Myocyte (in vitro differentiated cells): ENCODE measurements at regions not wholly inside any gene's neighbourhood (a gene's known extent, or its start where the extent isn't known, plus 50 kb on each side); places are given as distances from the start of the nearest gene placed in this dataset.

ENCODE experiments used
- DNase-seq: peaks from one replicate; pipeline ENCODE4 v3.0.0-alpha.2; 2012; ENCODE audit warnings: low read depth

DNA sequence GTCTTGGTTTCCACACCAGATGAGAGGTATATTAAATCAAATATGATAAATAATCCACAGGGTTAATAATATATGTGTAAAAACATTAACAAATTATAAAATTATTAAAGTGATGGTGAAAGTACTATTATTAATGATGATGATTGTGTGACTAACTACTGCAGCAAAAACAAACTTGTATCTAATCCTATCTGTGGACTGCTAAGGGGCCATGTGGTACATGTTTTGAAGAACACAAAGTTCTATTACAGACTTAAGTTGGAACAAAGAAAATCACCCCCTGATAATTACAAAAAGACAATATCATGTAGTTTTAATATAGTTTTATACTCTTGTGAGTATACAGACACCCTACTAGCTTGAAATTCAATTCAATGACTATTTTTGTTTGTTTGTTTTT is 504.2 kb upstream of the NBEA start:
- no peak for DNase-seq

DNA sequence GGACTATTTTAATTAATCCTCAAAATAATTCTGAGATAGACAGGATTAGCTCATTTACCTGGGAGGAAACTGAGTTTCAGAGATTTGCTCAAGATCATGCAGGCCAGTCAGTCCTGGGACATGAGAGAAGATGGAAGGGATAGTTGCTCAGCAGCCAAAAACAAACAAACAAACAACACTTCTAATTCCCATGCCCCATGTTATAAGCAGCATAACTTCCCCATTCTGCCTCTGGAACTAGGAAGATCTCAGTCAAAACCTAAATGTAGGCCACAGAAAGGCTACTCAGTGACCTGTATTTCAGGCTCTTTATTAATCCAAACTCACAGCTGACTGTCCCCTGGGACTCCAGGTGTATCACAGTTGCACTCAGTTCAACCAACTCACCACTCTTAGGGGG is 489.2 kb upstream of the NBEA start:
- DNase-seq: no peak

DNA sequence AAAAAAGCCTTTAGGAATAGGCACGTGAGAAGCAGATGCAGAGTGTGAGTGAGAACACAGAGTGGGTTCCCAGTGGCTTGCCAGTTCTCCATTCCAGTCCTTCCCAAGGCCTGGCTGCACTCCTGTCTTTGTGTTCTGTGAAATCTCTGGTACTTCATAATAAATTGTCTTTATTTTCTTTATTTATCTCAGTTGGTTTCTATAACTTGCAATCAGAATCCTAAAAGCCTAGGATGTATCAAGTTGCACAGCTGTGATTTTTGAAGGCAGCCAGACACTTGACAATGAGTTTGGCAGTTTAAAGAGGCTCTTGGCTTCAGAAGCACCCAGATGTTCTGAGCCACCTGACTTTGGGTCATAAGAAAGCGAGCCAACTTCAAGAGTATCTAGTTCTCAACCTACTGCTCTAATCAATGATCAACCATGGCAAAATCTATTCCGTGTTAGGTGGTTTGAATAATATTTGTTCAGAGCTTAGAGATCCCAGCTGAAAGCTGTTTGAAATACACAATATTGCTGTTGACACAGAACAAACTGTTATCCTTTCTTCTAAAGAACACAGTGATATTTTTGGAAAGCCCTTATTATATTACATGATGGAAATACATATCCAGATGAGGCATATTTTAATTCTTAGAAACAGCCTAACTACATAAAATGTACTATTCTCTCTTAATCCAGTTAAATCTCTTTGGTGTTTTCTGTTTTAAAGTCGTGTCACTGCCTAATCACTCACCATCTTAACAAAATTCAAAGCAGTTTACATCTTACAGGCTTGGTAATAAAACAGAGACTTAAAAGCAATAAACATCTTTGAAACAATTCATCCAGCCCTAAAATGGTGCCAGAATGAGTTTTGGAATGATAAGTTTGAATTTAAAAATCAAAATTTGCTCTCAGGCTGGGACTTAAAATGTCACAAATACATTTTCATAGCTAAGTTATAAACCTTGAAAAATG is 483.0 kb upstream of the NBEA start:
- DNase-seq: peak; percentile 48

DNA sequence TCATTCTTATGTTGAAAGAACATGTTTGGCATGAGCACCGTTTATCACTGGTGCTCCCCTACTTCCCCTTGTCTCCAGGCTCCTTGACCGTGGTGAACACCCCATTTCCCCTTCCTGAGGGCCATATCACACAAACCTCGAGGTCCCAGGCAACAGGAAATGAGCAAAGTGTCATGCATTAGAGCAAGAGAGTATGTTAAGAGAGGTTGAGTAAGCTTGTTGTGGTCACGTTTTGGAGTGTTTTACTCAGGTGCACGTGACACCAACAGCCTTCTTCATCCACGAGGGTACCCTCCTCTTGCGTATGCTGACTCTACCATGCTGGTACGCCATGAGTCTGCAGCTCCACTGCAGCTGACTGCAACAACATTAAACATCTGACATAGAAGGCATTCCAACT is 482.2 kb upstream of the NBEA start:
- DNase-seq: no peak

DNA sequence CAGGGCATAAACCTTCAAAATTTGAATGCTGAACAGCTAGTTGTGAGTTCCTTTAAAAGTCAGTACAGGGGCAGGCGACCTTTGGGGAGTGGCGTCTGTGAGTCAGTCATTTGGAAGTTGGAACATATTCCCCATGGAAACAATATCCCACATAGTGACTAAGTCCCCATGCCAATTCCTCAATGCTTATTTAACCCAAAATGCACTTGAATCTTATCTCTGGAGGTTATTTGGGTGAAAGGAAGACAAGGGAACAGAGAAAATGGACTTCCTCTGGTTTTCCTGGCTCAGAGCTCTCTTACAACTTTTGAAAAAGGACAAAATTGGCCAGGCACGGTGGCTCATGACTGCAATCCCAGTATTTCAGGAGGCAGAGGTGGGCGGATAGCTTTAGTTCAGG is 479.2 kb upstream of the NBEA start:
- DNase-seq: peak; percentile 48

DNA sequence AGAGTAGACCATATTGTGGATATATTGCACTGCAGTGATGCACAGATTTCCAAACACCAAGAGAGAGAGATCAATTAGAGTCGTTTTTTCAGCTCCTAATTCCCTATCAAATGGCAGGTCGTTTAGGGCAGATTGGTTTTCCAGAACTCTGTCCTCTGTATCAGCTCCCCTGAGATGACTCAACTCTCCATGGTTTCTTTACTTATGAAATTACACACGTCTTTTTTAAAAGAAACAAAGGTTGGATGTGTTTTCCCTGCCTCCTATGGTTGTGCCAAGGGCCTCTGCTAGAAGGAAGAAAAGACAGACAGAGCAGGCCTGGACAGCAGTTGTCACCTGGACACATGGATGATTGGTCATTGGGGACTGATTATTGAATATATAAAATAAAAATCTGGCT is 478.1 kb upstream of the NBEA start:
- no peak for DNase-seq

DNA sequence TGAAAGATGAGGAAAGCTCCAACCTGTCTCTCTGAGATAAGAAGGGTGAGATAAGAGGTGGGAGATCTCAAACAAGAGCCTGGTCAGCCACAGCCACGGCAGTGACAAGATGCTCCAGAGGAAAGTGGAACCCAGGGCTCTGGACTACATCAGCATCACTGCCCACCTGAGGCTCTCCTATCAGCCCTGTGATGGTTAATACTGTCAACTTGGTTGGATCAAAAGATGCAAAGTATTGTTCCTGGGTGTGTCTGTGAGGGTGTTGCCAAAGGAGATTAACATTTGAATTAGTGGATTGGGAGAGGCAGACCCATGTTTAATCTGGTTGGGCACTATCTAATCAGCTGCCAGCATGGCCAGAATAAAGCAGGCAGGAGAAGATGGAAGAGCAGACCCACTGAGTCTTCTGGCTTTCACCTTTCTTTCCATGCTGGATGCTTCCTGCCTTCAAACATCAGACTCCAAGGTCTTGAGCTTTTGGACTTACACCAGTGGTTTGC is 476.6 kb upstream of the NBEA start:
- DNase-seq: no peak

DNA sequence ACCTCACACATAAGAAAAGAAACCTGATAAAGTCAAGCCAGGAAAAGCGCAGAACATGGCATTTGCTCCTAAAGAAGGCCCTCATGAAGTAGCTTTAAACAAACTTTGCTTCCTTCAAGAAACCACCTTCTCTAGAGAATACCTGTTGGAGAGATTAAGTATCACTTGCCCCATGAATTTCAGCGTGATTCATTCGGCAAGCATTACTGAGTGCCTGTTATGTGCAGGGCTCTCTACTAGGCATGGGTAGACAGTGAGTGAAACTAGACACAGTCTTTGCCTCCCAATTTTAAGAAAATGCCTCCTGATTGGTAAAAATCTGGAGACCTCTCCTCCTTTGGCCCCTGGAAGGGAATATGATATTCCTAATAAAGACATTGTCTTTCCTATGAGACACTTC is 475.8 kb upstream of the NBEA start:
- DNase-seq: no peak

DNA sequence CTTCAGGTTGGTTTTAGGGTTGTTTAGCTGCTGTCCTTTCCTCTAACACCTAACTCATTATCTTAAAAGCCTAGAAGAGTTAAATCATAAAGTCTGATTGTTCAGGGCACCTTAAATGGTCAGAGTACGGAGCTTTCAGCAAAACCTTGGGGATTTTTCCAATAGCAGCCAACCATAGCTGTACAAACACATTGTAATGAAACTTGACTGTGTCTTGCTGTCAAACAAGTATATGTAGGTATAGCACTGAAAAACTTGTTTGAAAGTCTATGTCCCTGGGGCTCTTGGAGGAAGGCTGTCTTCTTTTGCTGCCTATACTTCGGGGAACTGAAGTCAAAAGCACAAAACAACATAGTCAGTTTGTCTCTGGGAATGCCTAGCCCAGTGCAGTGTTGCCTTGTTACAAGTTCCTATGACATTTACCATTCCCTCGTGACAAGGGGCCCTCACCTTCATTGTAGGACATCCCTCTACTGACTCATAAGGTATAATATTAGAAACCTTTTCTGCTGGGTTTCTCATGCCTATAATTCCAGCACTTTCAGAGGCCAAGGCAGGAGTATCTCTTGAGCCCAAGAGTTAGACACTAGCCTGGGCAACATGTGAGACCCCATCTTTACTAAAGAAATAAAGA is 474.5 kb upstream of the NBEA start:
- no peak for DNase-seq

DNA sequence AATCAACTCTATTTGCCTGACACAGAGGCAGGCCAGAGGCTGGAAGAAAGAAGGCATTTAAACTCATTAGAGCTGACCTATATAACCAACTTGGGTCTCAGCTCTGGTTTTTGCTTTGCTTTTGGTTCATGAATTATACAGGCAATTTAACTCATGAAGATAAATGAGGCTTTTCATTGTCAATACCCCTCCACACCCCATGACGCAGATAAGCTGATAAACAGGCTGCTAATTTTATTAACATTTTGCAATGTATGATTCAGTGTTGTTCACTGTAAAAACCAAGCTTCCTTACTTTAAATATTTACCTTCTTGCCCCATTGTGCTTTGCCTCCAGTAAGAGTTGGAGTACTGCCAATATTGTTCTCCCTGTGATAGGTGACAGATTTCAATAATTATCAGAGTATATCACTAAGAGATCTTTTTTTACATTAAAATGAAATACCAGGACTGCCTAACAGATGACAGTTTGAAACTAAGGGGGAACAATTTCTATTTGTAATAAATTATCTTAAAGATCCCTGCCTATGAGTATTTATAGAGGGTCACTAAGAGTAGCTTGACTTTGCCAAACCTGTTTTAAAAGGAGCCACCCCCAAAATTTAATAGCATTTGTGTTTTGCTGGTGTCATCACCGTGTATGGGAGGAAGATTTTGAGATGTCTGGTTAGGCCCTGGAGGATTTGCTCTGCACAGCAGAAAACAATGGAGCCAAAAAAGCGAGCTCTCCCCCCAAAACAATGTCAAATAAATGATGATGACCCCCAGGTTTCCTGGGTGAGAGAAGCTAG is 472.7 kb upstream of the NBEA start:
- no peak for DNase-seq

DNA sequence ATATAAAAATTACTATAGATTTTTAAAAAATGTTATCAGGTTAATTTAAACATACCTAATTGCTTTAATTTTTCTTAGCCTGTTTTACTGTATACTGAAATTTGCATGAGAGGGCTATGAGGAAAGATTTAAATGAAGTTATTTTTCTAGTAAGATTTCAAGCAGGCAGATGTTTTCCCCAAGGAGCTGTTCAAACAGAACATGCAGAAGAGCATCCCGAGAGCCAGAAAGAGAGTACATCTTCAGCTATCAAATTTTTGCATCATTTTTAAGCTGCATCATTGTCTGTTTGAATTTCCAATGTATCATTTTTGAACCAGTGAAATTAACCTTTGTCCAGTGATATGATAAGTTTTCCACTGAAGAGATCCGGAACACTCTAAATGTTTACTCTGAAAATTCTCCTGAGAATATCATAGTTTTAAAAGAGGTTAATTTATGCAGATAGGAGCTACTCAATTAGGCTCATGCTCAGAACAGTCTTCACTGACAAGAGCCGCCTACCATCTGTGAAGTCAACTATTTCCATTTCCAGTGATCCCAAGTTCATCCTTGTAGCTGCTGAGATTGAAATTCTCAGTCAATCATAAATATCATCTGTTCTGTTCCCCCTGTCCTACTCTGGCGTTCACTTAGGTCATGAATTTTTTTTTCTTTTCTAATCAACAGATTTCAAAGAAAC is 467.7 kb upstream of the NBEA start:
- no peak for DNase-seq

DNA sequence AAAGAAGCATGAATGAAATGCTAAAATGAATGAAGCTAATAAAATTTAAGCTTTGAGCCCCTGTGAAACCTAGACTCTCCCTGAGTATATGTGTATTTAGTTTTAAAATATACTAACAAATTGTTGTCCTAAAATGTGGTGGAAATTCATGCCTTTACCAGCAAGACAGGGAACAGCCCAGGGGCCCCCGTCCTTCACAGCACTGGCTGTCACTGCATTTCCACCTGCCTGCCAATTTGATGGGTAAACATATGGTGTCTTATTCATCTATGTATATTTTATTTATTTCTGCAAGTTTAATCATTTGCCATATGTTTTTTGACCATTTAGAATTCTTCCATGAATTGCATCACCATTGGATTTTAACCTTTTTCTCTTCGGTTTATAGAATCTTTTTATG is 463.7 kb upstream of the NBEA start:
- no peak for DNase-seq

DNA sequence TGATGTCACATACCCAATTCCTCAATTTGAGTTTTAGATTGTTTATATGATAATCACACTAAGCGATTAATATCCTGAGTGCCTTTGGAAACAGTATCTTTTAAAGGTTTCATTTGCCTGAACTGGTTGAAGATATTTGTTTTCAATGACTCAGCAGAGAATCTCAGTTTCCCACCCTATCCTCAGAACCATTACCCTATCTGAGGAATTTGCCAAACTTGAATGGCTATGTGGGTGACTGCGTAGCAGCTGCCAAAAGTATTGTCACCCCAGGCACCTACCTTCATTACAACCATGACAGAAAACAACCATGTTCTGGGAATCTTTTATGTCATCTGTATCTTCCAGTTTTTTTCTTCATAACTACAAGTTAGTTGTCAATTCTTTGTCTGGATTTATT is 440.1 kb upstream of the NBEA start:
- DNase-seq: peak; percentile 25

DNA sequence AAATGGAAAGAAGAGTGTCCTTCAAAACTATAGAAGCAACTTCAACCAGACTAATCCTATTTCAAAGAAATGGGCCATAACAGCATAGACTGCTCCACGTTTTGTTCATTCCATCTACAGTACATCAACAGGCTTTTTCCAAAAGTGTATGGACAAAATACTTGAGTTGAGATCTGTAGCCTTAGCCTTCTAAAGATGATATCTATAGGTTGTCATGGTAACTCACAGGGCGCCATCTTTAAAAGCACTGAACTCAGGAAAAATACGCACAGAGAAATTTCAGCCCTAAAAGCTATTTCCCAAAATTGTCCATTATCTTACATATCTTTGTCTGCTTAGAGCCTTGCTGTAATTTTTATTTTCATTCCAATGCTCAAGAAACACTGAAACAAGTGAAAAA is 439.4 kb upstream of the NBEA start:
- no peak for DNase-seq

DNA sequence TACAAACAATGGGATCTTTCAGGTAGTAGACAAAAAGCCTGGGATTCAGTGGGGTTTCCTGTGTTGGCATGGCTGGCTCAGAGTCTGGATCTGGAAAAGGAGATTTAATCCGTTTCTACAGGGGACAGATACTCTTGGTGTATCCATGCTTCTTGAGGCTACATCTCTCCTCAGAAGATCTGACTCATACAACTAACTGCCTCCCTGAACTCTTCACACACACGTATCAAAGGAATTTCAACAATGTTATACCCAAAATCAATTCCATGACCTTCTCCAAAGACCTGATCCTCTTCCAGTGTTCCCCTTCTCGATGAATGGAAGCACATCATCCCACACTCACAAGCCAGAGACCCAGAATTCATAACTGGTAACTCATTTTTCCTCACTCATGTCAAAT is 435.3 kb upstream of the NBEA start:
- no peak for DNase-seq

DNA sequence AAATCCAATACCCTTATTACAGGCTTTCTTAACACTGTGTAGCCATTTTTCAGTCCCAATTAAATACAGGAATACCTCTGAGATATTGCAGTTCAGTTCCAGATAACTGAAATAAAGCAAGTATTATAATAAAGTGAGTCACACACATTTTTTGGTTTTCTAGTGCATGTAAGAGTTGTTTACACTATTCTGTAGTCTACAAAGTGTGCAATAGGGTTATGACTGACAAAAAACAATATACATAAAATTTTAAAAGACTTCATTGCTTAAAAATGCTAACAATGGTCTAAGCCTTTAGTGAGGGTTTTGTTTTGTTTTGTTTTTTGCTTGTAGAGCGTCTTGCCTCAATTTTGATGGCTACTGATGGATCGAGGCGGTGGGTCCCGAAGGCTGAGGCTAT is 434.4 kb upstream of the NBEA start:
- DNase-seq: no peak

DNA sequence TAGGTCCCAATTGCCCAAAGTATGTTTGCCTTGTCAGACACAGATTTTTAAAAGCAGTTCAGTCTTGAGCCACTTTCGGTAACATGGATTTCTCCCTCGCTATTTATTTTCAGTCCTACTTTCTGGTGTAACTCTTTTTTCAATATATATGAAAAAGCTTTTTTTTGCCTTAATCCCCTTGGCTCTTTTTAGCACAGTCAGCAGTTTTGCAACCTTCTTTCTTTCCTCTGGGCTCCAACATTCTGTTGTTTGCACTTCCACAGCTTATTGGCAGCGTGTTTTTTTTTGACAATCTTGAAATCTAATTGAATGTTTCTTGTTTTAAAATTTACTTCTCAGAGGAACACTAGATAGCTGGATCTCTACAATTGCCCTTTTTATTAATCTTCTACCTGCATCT is 429.3 kb upstream of the NBEA start:
- DNase-seq: no peak

DNA sequence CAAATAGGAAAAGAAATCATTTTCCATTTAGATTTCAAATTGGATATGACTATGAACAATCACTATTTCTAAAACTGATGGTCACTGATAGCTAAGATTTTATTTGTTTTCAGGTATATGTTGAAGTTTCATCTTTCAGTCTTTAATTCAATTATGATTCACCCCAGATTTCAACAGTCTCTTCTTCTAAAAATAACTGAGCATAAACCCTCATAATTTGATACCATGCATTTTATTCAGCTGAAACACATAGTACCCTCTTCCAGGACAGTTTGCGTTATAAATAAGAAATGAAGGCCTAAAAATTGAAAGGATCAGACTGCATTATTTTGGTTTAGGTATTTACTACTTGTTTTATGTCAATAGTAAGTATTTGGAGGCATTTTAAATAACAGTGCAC is 428.5 kb upstream of the NBEA start:
- DNase-seq: peak; percentile 8

DNA sequence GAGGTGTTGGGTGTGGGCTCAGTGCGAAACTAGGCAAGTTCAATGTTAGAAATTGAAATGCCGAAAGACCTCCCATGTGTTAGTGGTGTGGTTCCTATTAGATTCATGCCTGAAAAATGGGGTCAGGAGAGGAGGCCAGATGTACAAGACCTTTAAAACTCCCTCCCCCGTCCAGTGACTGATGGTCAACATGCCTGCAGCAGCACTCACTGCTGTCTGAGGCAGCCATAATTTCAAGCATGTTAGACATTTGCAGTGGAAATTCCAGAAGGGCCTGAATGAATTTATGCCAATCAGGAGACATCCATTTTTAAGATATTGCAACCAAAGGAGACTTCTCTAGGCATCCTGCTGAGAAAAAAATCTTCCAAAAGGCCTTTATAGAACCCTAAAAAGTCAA is 426.9 kb upstream of the NBEA start:
- DNase-seq: no peak

DNA sequence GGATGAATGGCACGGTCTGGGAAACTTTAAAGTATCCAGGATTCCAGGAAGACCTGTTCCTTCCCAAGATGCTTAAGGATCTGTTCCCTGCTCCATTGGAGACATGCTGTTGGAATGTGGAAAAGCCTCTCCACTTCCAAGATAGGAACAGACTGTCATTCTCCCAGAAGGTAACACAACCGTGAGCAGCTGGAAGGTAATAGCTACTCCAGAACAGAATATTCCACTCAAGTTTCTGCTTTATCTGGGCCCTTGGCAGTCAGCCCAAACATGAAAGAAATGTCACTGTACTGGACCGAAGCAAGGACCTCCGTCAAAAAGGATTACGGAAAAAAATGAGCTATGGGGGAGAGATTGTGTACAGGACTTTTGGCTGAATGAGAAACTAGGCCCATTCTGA is 420.9 kb upstream of the NBEA start:
- no peak for DNase-seq

DNA sequence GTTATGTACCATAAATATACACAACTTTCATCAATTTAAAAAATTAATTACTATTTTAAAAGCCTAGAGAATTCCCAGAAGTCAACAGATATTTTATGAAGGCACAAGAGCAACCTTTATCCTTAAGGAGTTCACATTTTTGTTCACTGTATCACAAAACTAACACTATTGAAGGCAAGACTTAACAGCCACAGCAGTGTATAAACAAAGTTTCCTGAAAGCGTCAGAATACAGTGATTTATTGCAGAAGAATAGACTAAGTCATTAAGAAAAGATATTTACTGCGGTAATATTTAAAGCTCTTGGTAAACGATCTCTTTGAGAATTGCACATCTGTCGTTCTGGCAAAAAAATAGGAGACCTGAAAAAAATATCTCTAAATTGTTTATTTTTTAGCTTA is 419.3 kb upstream of the NBEA start:
- no peak for DNase-seq
